T-helper 9 cell (primary cell): ENCODE measurements at regions not wholly inside any gene's neighbourhood (a gene's known extent, or its start where the extent isn't known, plus 50 kb on each side); places are given as distances from the start of the nearest gene placed in this dataset.
A peak's percentile ranks its signal among the peaks of the same experiment; 100 is the strongest.

Source experiments
- DNase-seq: peaks from one replicate; pipeline ENCODE4 v3.0.0-alpha.2; 2020

DNA sequence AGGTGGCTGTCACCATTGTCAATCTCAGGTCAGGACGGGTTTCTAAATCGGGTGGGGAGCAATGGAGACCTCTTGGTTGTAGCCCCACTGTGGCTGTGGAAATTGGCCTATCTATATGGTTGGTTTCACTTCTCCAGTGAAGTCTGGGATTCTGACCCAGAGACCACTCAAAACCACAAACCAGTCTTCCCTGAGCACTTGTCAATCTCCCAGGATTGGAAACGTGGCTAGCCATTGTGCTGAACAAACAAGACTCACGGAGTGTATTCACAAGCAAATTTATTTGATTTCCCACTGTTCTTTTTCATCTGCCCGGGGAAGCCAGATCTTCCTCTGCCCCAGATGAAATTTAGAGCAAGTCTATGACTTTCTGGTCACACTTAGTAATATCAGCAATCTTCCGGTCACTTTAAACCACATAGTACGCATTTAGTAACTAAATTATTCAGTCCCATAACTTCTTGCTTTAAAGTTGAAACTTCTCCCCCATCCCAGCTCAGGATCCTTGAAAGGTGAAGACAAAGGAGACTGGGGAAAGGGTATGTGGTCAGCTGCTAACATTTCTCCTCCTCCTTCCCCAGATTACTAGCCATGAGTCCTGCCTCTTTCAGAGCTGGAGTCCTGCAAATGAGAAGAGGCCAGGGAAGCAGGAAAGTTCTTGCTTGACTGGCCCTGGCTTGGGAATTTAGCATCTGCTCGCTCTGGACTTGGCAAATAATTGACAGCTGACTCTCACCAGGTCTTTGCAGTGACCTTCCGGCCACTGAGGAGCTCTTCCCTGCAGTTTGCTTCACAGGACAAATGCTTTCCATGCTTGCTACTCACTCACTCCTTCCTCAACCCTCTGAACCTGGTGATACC, 123.2 kb upstream of the MAX start:
- DNase-seq = no peak

GRCh38 chr14:65226824-65227604, 124.7 kb upstream of the MAX start:
- DNase-seq = no peak

DNA sequence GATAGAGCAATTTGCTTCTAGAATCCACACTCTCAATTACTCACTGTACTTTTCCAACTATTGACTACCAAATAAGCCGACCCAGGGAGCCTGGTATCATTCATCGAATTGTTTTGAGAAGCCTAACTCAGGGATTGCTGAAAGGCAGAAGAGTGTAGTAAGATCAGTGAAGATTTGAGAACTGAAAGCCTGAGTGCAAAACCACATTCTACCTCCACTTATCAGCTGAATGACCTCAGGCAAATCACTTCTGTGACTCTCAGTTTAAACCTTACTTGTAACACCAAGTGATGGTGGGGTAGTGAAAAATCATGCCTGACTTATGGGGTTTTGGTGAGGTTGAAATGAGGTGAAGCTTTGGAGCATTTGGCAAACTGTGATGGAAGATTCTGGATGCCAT, 126.1 kb upstream of the MAX start:
- DNase-seq = no peak

DNA sequence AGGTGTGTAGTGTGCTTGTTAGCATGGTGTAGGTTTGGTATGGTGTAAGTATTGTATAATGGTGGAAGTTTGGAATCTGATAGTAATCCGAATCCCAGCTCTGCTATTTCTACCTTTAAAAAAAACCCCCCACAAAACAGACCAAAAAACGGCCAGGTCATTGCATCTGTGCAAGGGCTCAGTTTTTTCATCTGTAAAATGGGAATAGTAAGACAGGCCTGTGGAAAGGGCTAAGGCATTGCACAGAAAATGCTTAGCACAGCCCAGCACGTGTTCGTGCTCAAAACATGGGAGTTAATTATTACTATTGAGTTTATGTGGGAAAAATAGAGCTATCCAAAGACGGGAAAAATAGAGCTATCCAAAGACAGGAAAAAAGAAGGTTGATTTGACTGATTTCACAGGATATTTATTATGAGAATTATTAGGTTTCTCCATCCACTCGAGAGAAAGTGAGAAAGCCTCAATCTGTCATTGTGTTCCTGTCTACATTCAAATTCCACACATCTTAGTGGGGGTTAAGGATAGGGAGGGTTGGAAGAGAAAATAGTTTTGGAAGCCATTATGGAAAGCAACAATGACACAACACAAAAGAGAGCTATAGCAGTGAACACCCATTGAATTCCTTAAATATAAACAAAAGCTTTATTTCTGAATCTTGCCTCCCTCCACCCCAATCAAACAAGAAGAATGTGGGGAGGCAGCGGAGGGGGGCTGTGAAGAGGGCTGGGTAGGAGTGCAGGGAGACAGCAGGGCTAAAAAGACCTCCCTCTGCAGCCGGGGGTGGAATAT, 126.8 kb upstream of the MAX start:
- DNase-seq = no peak

DNA sequence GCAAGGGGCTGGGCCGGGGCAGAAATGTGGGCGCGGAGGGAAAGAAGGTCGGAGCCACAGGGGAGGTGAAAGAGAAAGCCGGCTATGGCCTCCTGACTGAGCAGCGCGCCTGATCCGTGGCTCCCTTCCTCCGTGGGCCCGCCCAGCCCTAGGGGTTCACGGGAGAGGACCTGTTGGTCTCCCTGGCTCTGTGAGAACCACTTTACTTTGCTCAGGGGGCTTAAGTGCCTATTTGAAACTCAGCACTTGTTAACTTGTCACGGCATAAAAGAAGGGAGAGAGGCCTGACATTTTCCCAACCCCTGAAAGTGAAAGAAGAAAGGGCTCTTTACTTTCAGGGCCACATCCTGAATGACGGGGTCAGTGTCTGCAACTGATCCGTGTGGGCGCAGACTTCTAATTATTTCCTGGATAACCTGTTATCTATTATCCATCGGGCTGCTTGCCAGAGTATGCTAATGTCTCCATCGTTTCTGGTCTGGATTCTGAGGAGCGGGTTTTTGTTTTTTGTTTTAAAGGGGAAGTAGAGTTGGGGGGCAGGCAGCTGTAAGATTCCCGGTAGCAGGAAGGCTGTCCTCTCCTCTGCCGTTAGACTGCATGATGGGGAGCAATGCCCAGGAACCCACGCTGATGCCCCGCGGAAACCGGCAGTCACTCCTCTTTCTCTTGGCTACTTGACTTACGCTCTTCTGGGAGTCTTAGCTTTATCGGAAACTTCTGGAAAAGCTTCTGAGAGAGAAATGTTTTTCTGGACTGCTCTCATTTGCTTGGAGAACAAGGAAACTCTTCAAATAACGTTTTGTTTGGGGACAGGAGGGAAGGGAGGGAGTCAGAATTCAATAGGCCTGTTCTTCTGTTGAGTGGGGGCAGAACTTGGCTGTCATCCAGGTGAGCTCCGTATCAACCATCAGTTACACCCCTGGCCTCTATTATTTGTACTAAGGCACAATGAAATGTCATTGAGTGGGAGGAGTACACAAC, 127.7 kb upstream of the MAX start:
- DNase-seq = peak; percentile 14

GRCh38 chr14:65231286-65231980, 129.1 kb upstream of the MAX start:
- DNase-seq = no peak

DNA sequence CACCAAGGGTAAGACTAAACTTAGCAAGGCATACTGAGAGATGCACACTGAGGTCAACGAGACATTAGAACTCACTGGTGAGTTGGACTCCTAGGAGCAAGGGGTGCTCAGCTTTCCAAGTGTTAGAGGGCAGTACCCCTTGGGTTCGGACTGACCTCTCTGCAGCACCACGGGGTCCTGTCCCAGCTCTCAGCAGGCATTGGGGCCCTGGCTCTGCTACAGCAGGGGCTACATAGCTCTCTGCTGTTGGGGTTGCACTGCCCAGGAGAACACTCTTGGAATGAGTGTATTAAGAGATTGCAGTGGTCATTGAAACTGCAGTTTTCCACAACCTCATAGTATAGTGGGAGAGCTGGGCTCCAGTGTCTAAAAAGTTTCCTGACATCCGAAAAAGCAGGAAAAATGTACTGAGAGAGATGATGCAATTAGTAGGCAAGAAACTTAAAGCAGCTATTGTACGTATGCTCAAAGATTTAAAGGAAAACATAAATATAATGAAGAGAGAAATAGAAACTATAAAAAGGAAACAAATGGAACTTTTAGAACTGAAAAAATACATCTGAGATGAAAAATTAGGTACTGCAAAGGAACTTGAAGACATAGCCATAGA, 132.5 kb upstream of the MAX start:
- DNase-seq = no peak

GRCh38 chr14:65237023-65237814, 134.9 kb upstream of the MAX start:
- DNase-seq = no peak

DNA sequence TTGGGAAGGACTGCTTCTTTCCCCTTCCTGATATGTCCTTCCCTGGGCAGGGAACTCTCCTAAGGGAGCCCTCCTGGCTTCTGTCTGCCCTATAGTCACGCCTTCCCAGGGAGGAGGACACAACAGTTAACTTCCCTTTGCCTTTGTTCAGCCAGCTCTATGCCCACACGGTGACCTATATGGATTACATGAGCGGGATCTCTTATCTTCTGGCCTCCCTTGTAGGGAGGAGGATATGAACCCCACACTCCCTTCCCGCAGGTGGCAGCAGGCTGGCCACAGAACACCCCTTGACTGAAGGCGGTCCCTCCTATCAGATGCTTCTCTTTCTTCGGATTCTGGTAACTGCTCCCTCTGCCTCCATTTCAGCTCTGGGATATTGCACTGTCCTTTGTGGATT, 135.6 kb upstream of the MAX start:
- DNase-seq = no peak

- no peak for DNase-seq
Measured at GRCh38 chr14:65238456-65238855, 136.1 kb upstream of the MAX start.

DNA sequence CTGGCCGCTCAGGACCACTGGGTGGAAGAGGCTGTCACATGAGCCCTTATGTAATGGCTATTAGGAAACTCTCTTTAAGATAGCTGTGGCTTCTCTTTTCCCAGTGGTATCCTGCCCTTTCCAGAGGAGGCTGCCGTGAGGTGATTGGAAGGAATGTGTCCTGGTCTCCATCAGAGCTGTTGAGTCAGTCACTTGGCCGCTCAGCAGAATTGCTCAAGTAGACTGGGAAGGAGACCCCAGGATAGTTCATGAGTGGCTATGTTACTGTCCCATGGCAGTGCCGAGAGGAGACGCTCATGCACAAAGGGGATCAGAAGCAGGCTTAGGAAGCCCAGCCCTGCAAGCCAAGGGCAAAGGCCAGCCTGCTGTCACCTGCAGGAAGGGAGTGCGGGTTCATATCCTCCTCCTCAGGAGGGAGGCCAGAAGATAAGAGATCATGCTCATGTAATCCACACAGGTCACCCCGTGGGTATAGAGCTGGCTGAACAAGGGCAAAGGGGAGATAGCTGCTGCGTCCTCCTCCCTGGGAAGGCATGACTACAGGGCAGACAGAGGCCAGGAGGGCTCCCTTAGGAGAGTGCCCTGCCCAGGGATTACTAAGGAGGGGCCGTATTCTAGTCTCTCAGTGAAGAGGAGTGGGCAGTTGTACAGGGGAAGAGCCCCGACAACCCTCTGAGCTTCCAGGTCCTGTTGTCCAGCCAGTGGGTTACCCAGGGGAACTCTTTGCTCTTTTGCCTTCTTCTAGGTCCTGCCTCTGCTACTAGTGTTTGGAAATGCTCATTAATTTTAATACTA, 137.0 kb upstream of the MAX start:
- no peak for DNase-seq

- DNase-seq = no peak
Measured at GRCh38 chr14:65239938-65240296, 137.6 kb upstream of the MAX start.

DNA sequence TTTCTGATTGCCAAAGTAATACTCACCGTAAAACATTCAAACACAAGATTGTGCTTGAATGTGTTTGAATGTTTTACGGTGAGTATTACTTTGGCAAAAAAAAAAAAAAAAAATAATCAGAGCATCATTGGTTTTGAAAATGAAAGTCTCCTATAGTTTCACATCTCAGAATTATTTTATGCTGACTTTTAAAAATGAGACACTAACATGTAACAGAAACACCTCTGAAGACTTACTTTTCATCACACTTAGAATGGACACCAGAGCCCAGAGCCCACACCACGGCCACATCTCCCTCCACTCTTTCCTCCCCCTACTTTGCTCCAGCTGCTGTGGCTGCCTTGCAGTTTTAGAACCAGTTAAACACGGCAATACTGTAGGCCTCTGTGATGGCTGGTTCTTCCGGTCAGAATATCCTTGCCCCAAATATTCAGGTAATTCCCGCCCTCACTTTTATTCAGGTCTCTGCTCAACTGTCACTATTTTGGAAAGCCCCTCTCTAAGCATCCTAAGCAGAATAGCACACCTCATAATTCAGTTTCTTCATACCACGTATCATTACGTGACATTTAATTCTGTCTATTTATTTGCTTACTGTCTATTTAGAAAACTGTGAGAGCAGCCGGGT, 138.9 kb upstream of the MAX start:
- no peak for DNase-seq

DNA sequence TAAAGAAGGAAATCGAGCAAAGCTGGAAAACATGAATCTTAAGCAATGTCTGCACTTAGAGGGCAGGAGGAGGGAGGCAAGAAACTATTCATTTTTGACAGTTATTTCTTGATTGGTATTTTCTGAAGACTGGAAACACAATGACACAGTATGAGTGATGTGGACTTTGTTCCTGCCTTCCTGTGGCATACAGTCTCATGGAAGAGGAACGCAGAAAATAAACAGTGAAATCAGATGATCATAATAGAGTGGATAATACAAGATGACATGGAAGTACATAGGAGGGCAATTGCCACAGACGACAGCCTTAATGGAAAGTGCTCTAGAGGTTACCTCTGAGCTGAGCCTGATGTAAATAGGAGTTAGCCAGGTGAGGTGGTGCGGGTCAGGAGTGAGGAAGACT, 140.4 kb upstream of the MAX start:
- no peak for DNase-seq

GRCh38 chr14:65243766-65244442, 141.6 kb upstream of the MAX start:
- no peak for DNase-seq

GRCh38 chr14:65249471-65250161, 147.3 kb upstream of the MAX start:
- no peak for DNase-seq

- no peak for DNase-seq
Measured at GRCh38 chr14:65250162-65250495, 147.8 kb upstream of the MAX start.

DNA sequence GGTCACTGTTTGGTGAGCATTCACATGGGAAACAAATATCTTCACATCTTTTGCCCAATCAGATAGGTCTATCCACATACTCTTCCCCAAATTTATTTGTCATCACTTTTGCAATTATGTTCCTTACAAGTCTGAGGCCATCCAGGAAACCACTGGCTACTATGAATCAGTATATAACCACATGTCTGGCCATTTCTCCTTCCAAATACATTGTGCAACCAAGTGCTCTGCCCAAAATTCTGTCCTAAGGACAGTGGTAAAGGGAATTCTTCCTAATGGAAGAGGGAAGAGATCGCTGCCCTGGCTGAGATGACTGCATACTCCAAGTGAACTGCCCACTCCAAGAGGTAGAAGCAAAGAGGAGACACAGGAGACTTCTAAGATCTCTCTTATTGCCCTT, 148.9 kb upstream of the MAX start:
- DNase-seq = no peak
